ENCODE measurements at regions not wholly inside any gene's neighbourhood (a gene's known extent, or its start where the extent isn't known, plus 50 kb on each side); places are given as distances from the start of the nearest gene placed in this dataset.

- TF ChIP-seq GATA3 (IDR thresholded peaks at IDR 0.05; ENCODE audit: low read depth, low read length) (no peak), GATA2 (IDR thresholded peaks at IDR 0.05; ENCODE audit: low read depth, low read length) (no peak)
Observed at GRCh38 chrX:131739823-131740222, 195.9 kb downstream of the OR13H1 start.
